Glutamatergic neuron (in vitro differentiated cells): ENCODE measurements at regions not wholly inside any gene's neighbourhood (a gene's known extent, or its start where the extent isn't known, plus 50 kb on each side); places are given as distances from the start of the nearest gene placed in this dataset.

Experiments
- DNase-seq: peaks from one replicate; pipeline ENCODE4 v3.0.0; 2022
- H3K27ac Mint-ChIP-seq: one replicate; pipeline ENCODE4 v1.8.0; 2020; ENCODE audit warnings: mild to moderate bottlenecking, mixed read lengths, inconsistent platforms; ENCODE audit not compliant: unreplicated experiment
- H3K27me3 Mint-ChIP-seq: one replicate; pipeline ENCODE4 v1.8.0; 2020; ENCODE audit warnings: mild to moderate bottlenecking, moderate library complexity, mixed read lengths, inconsistent platforms; ENCODE audit not compliant: unreplicated experiment
- H3K36me3 Mint-ChIP-seq: one replicate; pipeline ENCODE4 v1.8.0; 2020; ENCODE audit warnings: mild to moderate bottlenecking, mixed read lengths, inconsistent platforms; ENCODE audit not compliant: unreplicated experiment
- H3K4me1 Mint-ChIP-seq: one replicate; pipeline ENCODE4 v1.8.0; 2020; ENCODE audit warnings: mild to moderate bottlenecking, low read depth, mixed read lengths, inconsistent platforms; ENCODE audit not compliant: unreplicated experiment
- H3K4me3 Mint-ChIP-seq: one replicate; pipeline ENCODE4 v1.8.0; 2020; ENCODE audit warnings: mild to moderate bottlenecking, mixed read lengths, inconsistent platforms; ENCODE audit not compliant: unreplicated experiment
- H3K9me3 Mint-ChIP-seq: one replicate; pipeline ENCODE4 v1.8.0; 2020; ENCODE audit warnings: mild to moderate bottlenecking, moderate library complexity, mixed read lengths, inconsistent platforms; ENCODE audit not compliant: unreplicated experiment
- TF ChIP-seq, protein P1 (sequence below): fragments of 200-600 bp; sonication (generic); IDR thresholded peaks from one replicate; pipeline ENCODE4 v1.5.0; 2021; ENCODE audit not compliant: partially characterized antibody, unreplicated experiment

GRCh38 chr2:21860907-21861306 lies 737.1 kb downstream of the TDRD15 start:
- DNase-seq, result no peak
- no peak overlapping the region for H3K27ac Mint-ChIP-seq

GRCh38 chr2:21866316-21866715 lies 742.5 kb downstream of the TDRD15 start:
- TF ChIP-seq, protein P1, sequence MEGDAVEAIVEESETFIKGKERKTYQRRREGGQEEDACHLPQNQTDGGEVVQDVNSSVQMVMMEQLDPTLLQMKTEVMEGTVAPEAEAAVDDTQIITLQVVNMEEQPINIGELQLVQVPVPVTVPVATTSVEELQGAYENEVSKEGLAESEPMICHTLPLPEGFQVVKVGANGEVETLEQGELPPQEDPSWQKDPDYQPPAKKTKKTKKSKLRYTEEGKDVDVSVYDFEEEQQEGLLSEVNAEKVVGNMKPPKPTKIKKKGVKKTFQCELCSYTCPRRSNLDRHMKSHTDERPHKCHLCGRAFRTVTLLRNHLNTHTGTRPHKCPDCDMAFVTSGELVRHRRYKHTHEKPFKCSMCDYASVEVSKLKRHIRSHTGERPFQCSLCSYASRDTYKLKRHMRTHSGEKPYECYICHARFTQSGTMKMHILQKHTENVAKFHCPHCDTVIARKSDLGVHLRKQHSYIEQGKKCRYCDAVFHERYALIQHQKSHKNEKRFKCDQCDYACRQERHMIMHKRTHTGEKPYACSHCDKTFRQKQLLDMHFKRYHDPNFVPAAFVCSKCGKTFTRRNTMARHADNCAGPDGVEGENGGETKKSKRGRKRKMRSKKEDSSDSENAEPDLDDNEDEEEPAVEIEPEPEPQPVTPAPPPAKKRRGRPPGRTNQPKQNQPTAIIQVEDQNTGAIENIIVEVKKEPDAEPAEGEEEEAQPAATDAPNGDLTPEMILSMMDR, result no peak
- H3K27ac Mint-ChIP-seq, result no peak overlapping the region
- H3K4me1 Mint-ChIP-seq, result no peaks in the 10 kb centered on the region
- no peaks in the 10 kb centered on the region for H3K27me3 Mint-ChIP-seq
- no peak for DNase-seq
- H3K9me3 Mint-ChIP-seq, result no peaks in the 10 kb centered on the region
- no peaks in the 10 kb centered on the region for H3K36me3 Mint-ChIP-seq
- no peak overlapping the region for H3K4me3 Mint-ChIP-seq

More at GRCh38 chr2:21860907-21861306, 737.1 kb downstream of the TDRD15 start:
- Mint-ChIP-seq H3K4me1 (no peaks in the 10 kb centered on the region), H3K4me3 (no peak overlapping the region), H3K9me3 (no peaks in the 10 kb centered on the region), H3K27me3 (no peaks in the 10 kb centered on the region), H3K36me3 (no peaks in the 10 kb centered on the region)
- TF ChIP-seq, protein P1, result no peak

DNA sequence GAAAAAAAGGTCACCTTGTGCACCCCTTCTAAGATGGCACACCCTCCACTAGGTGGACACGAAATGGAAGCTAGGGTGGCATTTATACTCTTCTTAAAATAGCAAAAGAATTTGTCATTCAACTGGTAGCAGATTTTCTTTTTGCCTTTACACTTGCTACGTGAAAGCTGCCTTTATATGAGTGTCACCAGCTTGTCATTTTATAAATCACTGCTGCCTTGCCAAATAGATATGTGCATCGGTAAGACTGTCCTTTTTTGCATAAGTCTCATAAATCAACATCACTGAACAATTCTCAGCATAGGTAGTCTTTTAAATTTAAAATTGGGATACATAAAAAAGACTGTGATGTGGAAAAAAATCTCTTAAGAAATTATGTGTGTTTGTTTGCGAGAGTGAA lies 764.1 kb downstream of the TDRD15 start:
- H3K27me3 Mint-ChIP-seq, result no peaks in the 10 kb centered on the region
- no peak for DNase-seq
- H3K4me3 Mint-ChIP-seq, result no peak overlapping the region
- no peak overlapping the region for H3K27ac Mint-ChIP-seq
- peaks cover 1% of the 10 kb centered on the region for H3K9me3 Mint-ChIP-seq
- H3K4me1 Mint-ChIP-seq, result peaks cover 10% of the 10 kb centered on the region
- H3K36me3 Mint-ChIP-seq, result no peaks in the 10 kb centered on the region
- TF ChIP-seq, protein P1, result no peak

GRCh38 chr2:21890041-21890440 lies 766.3 kb downstream of the TDRD15 start:
- no peaks in the 10 kb centered on the region for H3K36me3 Mint-ChIP-seq
- H3K4me1 Mint-ChIP-seq, result peaks cover 10% of the 10 kb centered on the region
- TF ChIP-seq, protein P1, result no peak
- no peak for DNase-seq
- H3K27ac Mint-ChIP-seq, result no peak overlapping the region
- no peaks in the 10 kb centered on the region for H3K27me3 Mint-ChIP-seq
- peaks cover 1% of the 10 kb centered on the region for H3K9me3 Mint-ChIP-seq
- no peak overlapping the region for H3K4me3 Mint-ChIP-seq

- H3K4me1 Mint-ChIP-seq, result peaks cover 10% of the 10 kb centered on the region
- DNase-seq, result no peak
- TF ChIP-seq, protein P1, result no peak
- H3K4me3 Mint-ChIP-seq, result no peak overlapping the region
- no peaks in the 10 kb centered on the region for H3K27me3 Mint-ChIP-seq
- H3K27ac Mint-ChIP-seq, result no peak overlapping the region
- no peaks in the 10 kb centered on the region for H3K36me3 Mint-ChIP-seq
- peaks cover 1% of the 10 kb centered on the region for H3K9me3 Mint-ChIP-seq
Observed at GRCh38 chr2:21890716-21891115, 766.9 kb downstream of the TDRD15 start.
